GM12891 (cell line): ENCODE measurements at regions not wholly inside any gene's neighbourhood (a gene's known extent, or its start where the extent isn't known, plus 50 kb on each side); places are given as distances from the start of the nearest gene placed in this dataset.

Experiments used
- DNase-seq: peaks from one replicate; pipeline ENCODE4 v3.0.0; 2011; ENCODE audit warnings: low spot score; ENCODE audit not compliant: insufficient read length
- FAIRE-seq: peaks from 2 replicates; lab custom pipeline; 2011; peaks lifted over from hg19 to GRCh38; lab: Jason Lieb, UNC
- PAX5 ChIP-seq: IDR thresholded peaks from 2 replicates; pipeline ENCODE4 v1.6.1; 2011; ENCODE audit warnings: low read length, moderate library complexity, mild to moderate bottlenecking; ENCODE audit not compliant: insufficient read depth, severe bottlenecking
- POLR2A ChIP-seq: IDR thresholded peaks from 2 replicates; pipeline ENCODE4 v1.6.1; 2011; ENCODE audit warnings: low read depth, low read length, control low read depth
- POLR2AphosphoS5 ChIP-seq: IDR thresholded peaks from 2 replicates; pipeline ENCODE4 v1.6.1; 2011; ENCODE audit warnings: low read depth, low read length, control low read depth
- POU2F2 ChIP-seq: IDR thresholded peaks from 2 replicates; pipeline ENCODE4 v1.6.1; 2011; ENCODE audit warnings: low read depth, mild to moderate bottlenecking, control low read depth, low read length, moderate library complexity
- SPI1 ChIP-seq: IDR thresholded peaks from 2 replicates; pipeline ENCODE4 v1.6.1; 2011; ENCODE audit warnings: low read depth, low read length, control low read depth
- TAF1 ChIP-seq: IDR thresholded peaks from 2 replicates; pipeline ENCODE4 v1.6.1; 2011; ENCODE audit warnings: low read depth, low read length, control low read depth

DNA sequence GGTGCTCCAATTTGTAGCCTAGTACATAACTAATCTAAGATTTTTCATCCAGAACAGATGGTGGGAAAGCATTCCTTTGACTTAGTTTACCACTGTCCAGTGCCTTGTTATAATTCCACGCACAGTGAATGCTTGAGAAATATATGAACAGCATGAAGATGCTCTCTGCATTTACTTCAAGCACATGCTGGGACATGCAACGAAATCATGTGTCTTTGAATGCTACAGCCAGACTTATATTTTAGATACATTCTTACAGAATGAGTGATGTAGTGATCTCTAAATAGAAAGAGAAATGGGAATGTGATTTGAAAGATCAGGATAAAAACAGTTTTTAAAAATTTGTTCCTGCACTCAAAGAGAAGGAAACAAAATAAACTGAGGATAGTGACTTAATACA, 398.3 kb downstream of the FBXO15 start:
- no peak for FAIRE-seq
- DNase-seq = no peak

DNA sequence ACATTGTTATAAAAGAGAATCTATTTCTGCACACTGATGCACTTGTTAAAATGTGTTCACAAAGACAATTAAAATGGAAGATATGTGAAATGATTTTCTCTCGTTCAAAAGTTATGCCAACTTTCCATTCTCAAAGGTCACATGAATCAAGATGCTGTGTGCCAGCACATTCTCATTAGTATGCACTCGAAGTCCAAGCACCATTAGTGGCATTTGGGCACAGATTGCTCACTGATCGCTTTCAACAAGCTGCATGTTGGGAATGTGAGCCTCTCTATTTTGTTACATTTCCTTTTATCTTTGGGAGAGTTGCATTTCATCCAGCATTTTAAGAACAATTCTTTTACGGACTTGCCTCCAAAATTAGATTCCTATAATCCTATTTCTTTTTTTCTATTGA, 398.9 kb downstream of the FBXO15 start:
- TF ChIP-seq TAF1 (no peak), POU2F2 (no peak), POLR2AphosphoS5 (no peak), PAX5 (no peak), POLR2A (no peak), SPI1 (no peak)
- DNase-seq = no peak
- no peak for FAIRE-seq

More for the DNA sequence above, 398.3 kb downstream of the FBXO15 start:
- TF ChIP-seq POLR2A (no peak), POLR2AphosphoS5 (no peak), SPI1 (no peak), PAX5 (no peak), TAF1 (no peak), POU2F2 (no peak)

DNA sequence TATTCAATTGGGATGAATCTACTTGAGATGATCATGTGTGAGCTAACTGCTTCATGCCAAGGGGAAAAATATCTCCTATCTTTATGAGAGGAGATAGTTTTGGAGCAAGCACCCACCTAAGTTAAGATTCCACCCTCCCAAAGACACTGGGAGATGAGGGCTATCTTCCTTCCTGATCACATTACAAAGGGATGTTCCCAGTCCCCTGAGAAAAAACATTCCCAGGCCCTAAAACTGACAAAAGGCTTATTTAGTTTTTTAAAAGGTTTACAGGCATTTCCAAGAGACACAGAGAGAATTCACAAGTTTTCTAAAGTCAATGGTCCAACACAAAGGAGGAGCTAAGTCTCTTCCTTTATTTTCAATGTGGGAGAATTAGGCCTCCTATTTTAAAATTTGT, 401.5 kb downstream of the FBXO15 start:
- TF ChIP-seq SPI1 = no peak
- no peak for TF ChIP-seq TAF1
- no peak for TF ChIP-seq POLR2A
- TF ChIP-seq POU2F2 = no peak
- no peak for DNase-seq
- no peak for FAIRE-seq

DNA sequence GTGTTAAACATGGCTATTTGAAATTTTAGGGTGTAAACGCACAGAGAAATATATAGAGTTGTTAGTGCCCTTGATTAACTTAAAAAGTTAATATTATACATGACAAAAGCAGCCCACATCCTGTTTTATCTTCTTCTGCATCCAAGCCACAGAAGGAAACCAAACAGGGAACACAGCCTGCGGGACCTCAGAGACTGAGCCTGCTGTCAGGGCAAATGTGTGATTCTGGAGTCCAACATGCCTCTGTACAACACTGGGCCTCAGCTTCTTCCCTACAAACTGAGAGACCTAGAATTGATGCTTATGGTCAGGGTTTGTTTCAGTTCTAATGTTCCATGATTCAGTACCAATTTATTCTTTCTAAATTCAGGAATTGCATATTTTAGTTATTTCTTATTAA, 404.7 kb downstream of the FBXO15 start:
- no peak for DNase-seq
- TF ChIP-seq POLR2AphosphoS5 (no peak), POLR2A (no peak), TAF1 (no peak), SPI1 (no peak), PAX5 (no peak), POU2F2 (no peak)
- no peak for FAIRE-seq

DNA sequence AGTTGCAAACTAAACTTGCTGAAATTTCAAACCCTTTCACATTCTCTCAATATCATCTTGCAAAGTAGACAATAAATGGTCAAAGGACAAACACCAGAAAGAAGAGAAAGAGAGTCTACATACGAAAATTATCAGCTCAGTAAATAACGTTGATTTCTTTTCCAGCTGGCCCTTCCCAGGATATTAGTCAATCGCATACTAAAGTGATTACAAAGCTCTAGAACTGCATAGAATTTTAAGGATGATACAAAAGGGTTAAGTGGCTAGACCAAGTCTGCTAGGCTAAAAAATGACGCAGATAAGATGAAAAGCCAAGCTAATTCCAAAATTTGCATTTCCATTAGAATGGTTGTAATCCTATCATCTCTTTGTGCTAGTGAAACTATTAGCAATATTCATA, 405.7 kb downstream of the FBXO15 start:
- no peak for FAIRE-seq

DNA sequence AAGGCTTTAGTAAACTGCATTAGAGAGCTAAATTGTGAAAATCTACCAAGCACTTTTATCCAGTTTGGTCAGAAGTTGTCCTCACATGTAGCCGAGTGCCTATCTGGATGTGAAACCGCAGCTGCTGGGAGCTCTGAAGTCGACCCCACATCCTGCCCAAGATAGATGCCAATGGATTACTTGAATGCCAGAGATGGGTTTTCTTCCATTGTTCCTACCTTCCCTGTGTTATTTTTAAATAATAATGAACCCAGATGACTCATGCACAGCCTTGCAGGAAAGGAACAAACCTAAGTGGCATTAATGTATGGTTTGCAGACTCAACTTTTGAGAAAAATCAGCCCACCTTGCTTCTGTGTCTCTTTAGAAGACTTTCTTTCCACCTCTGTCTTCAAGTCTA, 408.5 kb downstream of the FBXO15 start:
- no peak for FAIRE-seq
- no peak for DNase-seq
- TF ChIP-seq POU2F2 (no peak), PAX5 (no peak), SPI1 (no peak), POLR2AphosphoS5 (no peak), TAF1 (no peak), POLR2A (no peak)

More for the DNA sequence above, 405.7 kb downstream of the FBXO15 start:
- no peak for TF ChIP-seq POU2F2
- TF ChIP-seq POLR2A = no peak
- TF ChIP-seq POLR2AphosphoS5 = no peak
- no peak for TF ChIP-seq TAF1
- TF ChIP-seq SPI1 = no peak
- no peak for TF ChIP-seq PAX5
- DNase-seq = no peak

DNA sequence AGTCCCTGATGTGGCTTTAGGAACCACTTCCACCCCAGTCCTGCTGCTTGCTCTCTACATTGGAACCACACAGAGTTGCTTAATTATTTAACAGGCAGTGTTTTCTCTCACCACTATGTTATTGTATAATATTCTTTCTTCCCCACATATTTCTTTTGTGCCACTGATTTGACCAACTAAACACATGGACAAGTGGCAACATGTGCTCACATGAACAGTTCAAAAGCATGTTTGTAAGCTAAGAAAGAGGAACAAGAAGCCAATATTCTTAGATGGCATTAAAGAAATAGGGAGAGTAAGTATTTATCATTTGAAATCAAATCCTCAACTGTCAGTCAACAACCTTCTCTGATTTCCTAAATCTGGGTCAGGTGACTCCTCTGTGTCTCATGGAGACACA, 409.6 kb downstream of the FBXO15 start:
- no peak for DNase-seq
- FAIRE-seq = no peak
- no peak for TF ChIP-seq POU2F2
- no peak for TF ChIP-seq PAX5
- no peak for TF ChIP-seq POLR2AphosphoS5
- no peak for TF ChIP-seq TAF1

DNA sequence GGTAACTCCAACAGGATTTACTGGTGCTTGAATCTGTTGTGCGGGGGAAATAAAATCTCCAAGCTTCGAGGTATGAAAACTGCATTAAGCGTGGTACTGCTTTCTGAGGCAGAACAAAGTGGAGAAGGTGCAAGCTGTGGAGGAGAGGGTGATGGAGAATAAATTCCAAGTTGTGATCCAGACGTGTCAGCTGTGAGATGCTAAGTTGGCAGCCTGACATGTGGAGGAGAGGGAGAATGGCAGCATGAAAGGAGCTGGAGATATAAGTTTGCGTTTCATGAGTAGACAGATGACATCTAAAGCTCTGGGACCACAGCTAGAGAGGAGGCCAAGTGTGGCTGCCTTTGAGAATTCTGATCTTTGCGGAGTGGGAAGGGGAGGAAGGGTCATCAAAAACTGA, 411.8 kb downstream of the FBXO15 start:
- TF ChIP-seq PAX5 (no peak), POLR2A (no peak), TAF1 (no peak), SPI1 (no peak)
- no peak for DNase-seq
- FAIRE-seq = no peak

DNA sequence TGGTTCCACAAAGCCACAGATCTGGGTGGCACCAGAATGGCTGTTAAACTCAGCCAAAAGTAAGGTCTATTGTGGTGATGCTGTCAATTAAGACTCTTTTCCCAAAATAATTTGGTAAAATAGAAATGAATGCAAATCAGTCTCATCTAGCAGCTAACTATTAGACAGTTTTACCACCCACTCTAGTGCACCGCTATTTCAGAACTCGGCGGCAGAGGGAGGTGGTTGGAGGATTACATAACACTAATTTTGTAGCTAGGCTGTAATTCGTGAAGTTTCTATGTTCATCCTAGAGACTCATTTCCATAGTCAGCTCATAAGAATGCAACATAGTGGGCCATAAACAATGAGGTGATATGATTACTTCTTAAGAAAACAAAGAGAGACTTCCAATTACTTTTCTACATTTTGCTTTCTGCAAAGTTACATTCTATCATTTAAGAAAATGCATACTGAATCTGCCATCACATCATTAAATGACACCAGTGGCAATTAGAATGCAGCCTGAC, 413.8 kb downstream of the FBXO15 start:
- FAIRE-seq (no peak), DNase-seq (no peak)
- no peak for TF ChIP-seq SPI1
- TF ChIP-seq POLR2AphosphoS5 = no peak
- no peak for TF ChIP-seq POU2F2
- no peak for TF ChIP-seq TAF1
- TF ChIP-seq POLR2A = no peak
- TF ChIP-seq PAX5 = no peak

DNA sequence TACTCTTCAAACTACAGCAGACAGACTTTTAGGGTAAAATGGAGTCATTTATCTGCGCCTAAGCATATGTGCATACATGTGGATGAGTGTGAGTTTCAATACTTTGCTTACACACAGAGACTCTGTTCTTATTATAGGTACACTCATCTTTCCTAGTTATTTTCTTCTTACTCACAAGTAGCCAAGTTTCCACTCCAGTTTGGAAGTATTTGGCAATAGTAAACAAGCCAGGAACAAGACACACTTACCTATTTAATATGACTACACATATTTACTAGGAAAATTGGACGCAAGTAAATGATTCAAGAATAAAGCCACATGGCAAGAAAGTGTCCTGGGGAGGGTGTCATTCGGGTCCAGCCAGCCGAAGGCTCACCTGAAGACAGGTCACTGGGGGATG, 414.3 kb downstream of the FBXO15 start:
- no peak for FAIRE-seq
- no peak for TF ChIP-seq PAX5
- no peak for TF ChIP-seq POLR2A
- no peak for TF ChIP-seq POU2F2
- TF ChIP-seq POLR2AphosphoS5 = no peak
- no peak for TF ChIP-seq TAF1
- TF ChIP-seq SPI1 = no peak

More for the DNA sequence above, 414.3 kb downstream of the FBXO15 start:
- DNase-seq = no peak
